ENCODE measurements at regions not wholly inside any gene's neighbourhood (a gene's known extent, or its start where the extent isn't known, plus 50 kb on each side); places are given as distances from the start of the nearest gene placed in this dataset.

DNA sequence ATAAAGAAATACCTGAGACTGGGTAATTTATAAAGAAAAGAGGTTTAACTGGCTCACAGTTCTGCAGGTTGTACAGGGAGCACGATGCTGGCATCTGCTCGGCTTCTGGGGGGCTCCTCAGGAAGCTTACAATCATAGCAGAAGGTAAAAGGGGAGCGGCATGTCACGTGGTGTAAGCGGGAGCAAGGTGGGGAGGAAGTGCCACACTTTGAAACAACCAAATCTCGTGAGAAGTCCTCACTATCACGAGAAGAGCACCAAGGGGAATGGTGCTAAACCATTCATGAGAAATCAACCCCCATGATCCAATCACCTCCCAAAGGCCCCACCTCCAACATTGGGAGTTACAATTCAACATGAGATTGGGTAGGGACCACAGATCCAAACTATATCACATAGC is 67.7 kb downstream of the AKR1B1 start:
- H3K27me3 ChIP-seq: no peaks in the 10 kb centered on the region

GRCh38 chr7:134388336-134389019 is 70.4 kb downstream of the AKR1B1 start:
- Histone ChIP-seq H3K36me3 (no peaks in the 10 kb centered on the region), H3K9me3 (no peaks in the 10 kb centered on the region), H3K27me3 (no peaks in the 10 kb centered on the region), H3K4me3 (no peak overlapping the region)
- no peak for DNase-seq

More for the DNA sequence above, 67.7 kb downstream of the AKR1B1 start:
- H3K4me3 ChIP-seq: no peak overlapping the region
- H3K9me3 ChIP-seq: no peaks in the 10 kb centered on the region
- no peaks in the 10 kb centered on the region for H3K36me3 ChIP-seq
- DNase-seq: no peak

DNA sequence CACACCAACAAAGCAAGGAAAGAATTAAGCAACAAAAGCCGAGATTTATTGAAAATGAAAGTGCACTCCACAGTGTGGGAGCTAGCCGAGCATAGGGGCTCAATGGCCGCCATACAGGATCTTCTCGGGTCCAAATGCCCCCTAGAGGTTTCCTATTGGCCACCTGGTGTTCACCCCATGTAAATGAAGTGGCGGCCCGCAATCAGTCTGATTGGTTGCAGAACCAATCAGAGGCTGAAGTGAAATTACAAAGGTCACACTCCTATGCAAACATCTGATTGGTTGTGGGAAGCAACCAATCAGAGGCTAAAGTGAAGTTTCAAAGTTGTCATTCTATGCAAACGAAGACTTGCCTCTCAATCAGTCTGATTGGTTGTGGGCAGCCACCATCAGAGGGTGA is 61.8 kb upstream of the SLC35B4 start:
- Histone ChIP-seq H3K27me3 (no peaks in the 10 kb centered on the region), H3K36me3 (no peaks in the 10 kb centered on the region), H3K4me3 (no peak overlapping the region), H3K9me3 (no peaks in the 10 kb centered on the region)
- DNase-seq: no peak

GRCh38 chr7:134376693-134377092 is 60.0 kb upstream of the SLC35B4 start:
- DNase-seq: no peak
- Histone ChIP-seq H3K9me3 (no peaks in the 10 kb centered on the region), H3K27me3 (no peaks in the 10 kb centered on the region), H3K4me3 (no peak overlapping the region), H3K36me3 (no peaks in the 10 kb centered on the region)

DNA sequence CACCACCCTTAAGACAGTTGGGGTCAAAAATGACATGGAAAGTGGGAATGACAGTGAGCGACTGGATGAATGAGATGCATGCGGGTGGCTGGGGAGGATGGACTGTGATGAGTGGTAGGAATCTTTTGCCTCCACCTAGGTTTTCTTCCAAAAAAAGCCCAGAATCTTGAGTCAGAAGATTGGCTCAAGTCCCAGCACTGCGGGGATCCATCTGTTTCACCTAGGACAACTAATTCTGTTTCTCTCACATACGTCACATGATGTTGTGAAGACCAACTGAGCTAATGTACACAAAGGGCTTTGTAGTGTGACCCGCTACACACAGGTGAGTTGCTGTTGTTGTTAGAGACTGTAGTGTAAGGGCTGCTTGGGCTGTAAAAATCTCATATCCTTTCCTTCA is 58.5 kb upstream of the SLC35B4 start:
- no peak for DNase-seq
- Histone ChIP-seq H3K36me3 (no peaks in the 10 kb centered on the region), H3K9me3 (no peaks in the 10 kb centered on the region), H3K4me3 (no peak overlapping the region), H3K27me3 (no peaks in the 10 kb centered on the region)

GRCh38 chr7:134374791-134375190 is 58.1 kb upstream of the SLC35B4 start:
- Histone ChIP-seq H3K9me3 (no peaks in the 10 kb centered on the region), H3K36me3 (no peaks in the 10 kb centered on the region), H3K4me3 (no peak overlapping the region), H3K27me3 (no peaks in the 10 kb centered on the region)
- no peak for DNase-seq

GRCh38 chr7:134374291-134374690 is 57.6 kb upstream of the SLC35B4 start:
- Histone ChIP-seq H3K4me3 (no peak overlapping the region), H3K27me3 (no peaks in the 10 kb centered on the region), H3K9me3 (no peaks in the 10 kb centered on the region), H3K36me3 (no peaks in the 10 kb centered on the region)
- DNase-seq: no peak

GRCh38 chr7:134372858-134373257 is 56.1 kb upstream of the SLC35B4 start:
- H3K36me3 ChIP-seq: no peaks in the 10 kb centered on the region
- no peaks in the 10 kb centered on the region for H3K9me3 ChIP-seq
- DNase-seq: no peak
- no peaks in the 10 kb centered on the region for H3K27me3 ChIP-seq
- H3K4me3 ChIP-seq: no peak overlapping the region

GRCh38 chr7:134371971-134372370 is 55.2 kb upstream of the SLC35B4 start:
- no peak for DNase-seq
- Histone ChIP-seq H3K4me3 (no peak overlapping the region), H3K9me3 (no peaks in the 10 kb centered on the region), H3K36me3 (no peaks in the 10 kb centered on the region), H3K27me3 (no peaks in the 10 kb centered on the region)

GRCh38 chr7:134371536-134371935 is 54.8 kb upstream of the SLC35B4 start:
- H3K36me3 ChIP-seq: no peaks in the 10 kb centered on the region
- H3K4me3 ChIP-seq: no peak overlapping the region
- no peaks in the 10 kb centered on the region for H3K27me3 ChIP-seq
- DNase-seq: no peak
- no peaks in the 10 kb centered on the region for H3K9me3 ChIP-seq

GRCh38 chr7:134370135-134370534 is 53.4 kb upstream of the SLC35B4 start:
- Histone ChIP-seq H3K9me3 (no peaks in the 10 kb centered on the region), H3K36me3 (no peaks in the 10 kb centered on the region), H3K4me3 (no peak overlapping the region), H3K27me3 (no peaks in the 10 kb centered on the region)
- DNase-seq: no peak

GRCh38 chr7:134368851-134369544 is 52.3 kb upstream of the SLC35B4 start:
- DNase-seq: peak; percentile 11
- Histone ChIP-seq H3K4me3 (no peak overlapping the region), H3K9me3 (no peaks in the 10 kb centered on the region), H3K36me3 (no peaks in the 10 kb centered on the region), H3K27me3 (no peaks in the 10 kb centered on the region)

DNA sequence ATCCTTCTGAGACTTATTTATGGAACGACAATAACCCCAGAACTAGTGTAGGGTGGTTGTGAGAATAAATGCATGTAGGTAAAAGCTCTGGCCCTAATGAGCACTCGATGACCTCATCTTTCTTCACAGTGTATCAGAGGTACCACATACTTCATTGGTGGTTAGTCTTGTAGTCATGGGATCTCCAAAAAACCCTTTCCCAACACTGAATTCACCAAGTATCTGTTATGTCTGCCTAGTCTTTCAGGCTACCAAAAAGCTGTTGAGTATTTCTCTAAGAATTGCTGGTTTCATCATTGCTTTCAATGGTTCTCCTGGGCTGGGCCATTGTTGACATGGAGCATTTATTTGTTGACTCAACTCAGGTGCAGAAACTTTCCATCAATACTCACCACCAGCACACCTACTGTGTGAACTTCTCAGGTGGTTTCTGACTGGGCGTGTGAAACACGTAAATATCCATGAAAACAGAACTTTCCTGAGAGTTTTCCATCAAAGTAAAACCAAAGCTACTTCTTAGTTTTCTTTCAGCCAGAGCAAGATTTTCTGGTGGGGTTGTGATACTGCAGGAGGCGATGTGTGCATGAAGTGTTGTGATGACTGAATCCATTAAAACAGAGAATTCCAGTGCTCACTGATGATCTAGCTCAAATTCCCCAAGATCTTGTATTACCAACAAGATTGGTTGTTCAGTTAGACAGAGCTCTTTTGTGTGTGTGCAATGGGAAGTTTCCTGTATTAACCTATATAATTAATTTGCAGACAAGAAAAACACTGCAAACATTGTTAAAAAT is 51.4 kb upstream of the SLC35B4 start:
- no peaks in the 10 kb centered on the region for H3K36me3 ChIP-seq
- no peak for DNase-seq
- H3K27me3 ChIP-seq: no peaks in the 10 kb centered on the region
- no peaks in the 10 kb centered on the region for H3K9me3 ChIP-seq
- H3K4me3 ChIP-seq: no peak overlapping the region

Measured in MG63 (cell line).